Skeletal muscle satellite cell (primary cell): ENCODE measurements at regions not wholly inside any gene's neighbourhood (a gene's known extent, or its start where the extent isn't known, plus 50 kb on each side); places are given as distances from the start of the nearest gene placed in this dataset.

Experiments used
- H3K27me3 ChIP-seq: 2 replicates; pipeline ENCODE4 v1.7.0; 2013; ENCODE audit warnings: low read length; ENCODE audit not compliant: control insufficient read depth, insufficient read depth
- H3K36me3 ChIP-seq: 2 replicates; pipeline ENCODE4 v1.7.0; 2013; ENCODE audit warnings: mild to moderate bottlenecking, control low read depth, low read length; ENCODE audit not compliant: insufficient read depth
- H3K4me1 ChIP-seq: 2 replicates; pipeline ENCODE4 v1.7.0; 2013; ENCODE audit warnings: low read length; ENCODE audit not compliant: control insufficient read depth, insufficient read depth
- H3K4me2 ChIP-seq: 2 replicates; pipeline ENCODE4 v1.7.0; 2013; ENCODE audit warnings: mild to moderate bottlenecking, low read length
- H3K4me3 ChIP-seq: 2 replicates; pipeline ENCODE4 v1.7.0; 2013; ENCODE audit warnings: low read length
- H3K9ac ChIP-seq: 2 replicates; pipeline ENCODE4 v1.7.0; 2013; ENCODE audit warnings: mild to moderate bottlenecking, low read depth, low read length, moderate library complexity
- H3K9me3 ChIP-seq: replicated peaks from 2 replicates; pipeline ENCODE4 v1.7.0; 2013; ENCODE audit warnings: mild to moderate bottlenecking, control low read depth, low read length

- Histone ChIP-seq H3K9ac (no peak overlapping the region), H3K27me3 (peaks cover 16% of the 10 kb centered on the region), H3K36me3 (no peaks in the 10 kb centered on the region), H3K4me2 (no peak overlapping the region), H3K4me3 (no peak overlapping the region), H3K4me1 (no peaks in the 10 kb centered on the region), H3K9me3 (no peaks in the 10 kb centered on the region)
Observed at GRCh38 chr2:20129331-20130159, 78.1 kb upstream of the LAPTM4A start.

GRCh38 chr2:20128506-20129330, 77.3 kb upstream of the LAPTM4A start:
- H3K9ac ChIP-seq, result no peak overlapping the region
- no peaks in the 10 kb centered on the region for H3K9me3 ChIP-seq
- no peaks in the 10 kb centered on the region for H3K4me1 ChIP-seq
- no peak overlapping the region for H3K4me2 ChIP-seq
- peaks cover 8% of the 10 kb centered on the region for H3K27me3 ChIP-seq
- H3K4me3 ChIP-seq, result no peak overlapping the region
- no peaks in the 10 kb centered on the region for H3K36me3 ChIP-seq

GRCh38 chr2:20126469-20126868, 75.0 kb upstream of the LAPTM4A start:
- Histone ChIP-seq H3K36me3 (no peaks in the 10 kb centered on the region), H3K4me2 (no peak overlapping the region), H3K4me3 (no peak overlapping the region), H3K9ac (no peak overlapping the region), H3K4me1 (no peaks in the 10 kb centered on the region), H3K27me3 (peaks cover 13% of the 10 kb centered on the region), H3K9me3 (no peaks in the 10 kb centered on the region)

- H3K9ac ChIP-seq, result no peak overlapping the region
- no peak overlapping the region for H3K4me3 ChIP-seq
- H3K36me3 ChIP-seq, result no peaks in the 10 kb centered on the region
- H3K4me1 ChIP-seq, result no peaks in the 10 kb centered on the region
- peaks cover 16% of the 10 kb centered on the region for H3K27me3 ChIP-seq
- H3K4me2 ChIP-seq, result no peak overlapping the region
- H3K9me3 ChIP-seq, result no peaks in the 10 kb centered on the region
Observed at GRCh38 chr2:20126040-20126439, 74.6 kb upstream of the LAPTM4A start.

- H3K4me2 ChIP-seq, result no peak overlapping the region
- no peaks in the 10 kb centered on the region for H3K4me1 ChIP-seq
- H3K36me3 ChIP-seq, result no peaks in the 10 kb centered on the region
- no peaks in the 10 kb centered on the region for H3K9me3 ChIP-seq
- H3K9ac ChIP-seq, result no peak overlapping the region
- no peak overlapping the region for H3K4me3 ChIP-seq
- H3K27me3 ChIP-seq, result peaks cover 20% of the 10 kb centered on the region
Observed at GRCh38 chr2:20125616-20126015, 74.2 kb upstream of the LAPTM4A start.

- Histone ChIP-seq H3K4me2 (no peak overlapping the region), H3K9ac (no peak overlapping the region), H3K36me3 (no peaks in the 10 kb centered on the region), H3K27me3 (peaks cover 20% of the 10 kb centered on the region), H3K4me3 (no peak overlapping the region), H3K9me3 (no peaks in the 10 kb centered on the region), H3K4me1 (no peaks in the 10 kb centered on the region)
Observed at GRCh38 chr2:20125164-20125563, 73.7 kb upstream of the LAPTM4A start.

GRCh38 chr2:20123871-20124594, 72.6 kb upstream of the LAPTM4A start:
- H3K4me1 ChIP-seq, result no peaks in the 10 kb centered on the region
- H3K9me3 ChIP-seq, result no peaks in the 10 kb centered on the region
- peaks cover 20% of the 10 kb centered on the region for H3K27me3 ChIP-seq
- no peak overlapping the region for H3K4me2 ChIP-seq
- H3K9ac ChIP-seq, result no peak overlapping the region
- H3K36me3 ChIP-seq, result no peaks in the 10 kb centered on the region
- H3K4me3 ChIP-seq, result no peak overlapping the region

GRCh38 chr2:20122864-20123263, 71.4 kb upstream of the LAPTM4A start:
- Histone ChIP-seq H3K9me3 (no peaks in the 10 kb centered on the region), H3K4me2 (no peak overlapping the region), H3K9ac (no peak overlapping the region), H3K27me3 (peaks cover 20% of the 10 kb centered on the region), H3K36me3 (no peaks in the 10 kb centered on the region), H3K4me1 (no peaks in the 10 kb centered on the region), H3K4me3 (no peak overlapping the region)

GRCh38 chr2:20120569-20121416, 69.4 kb upstream of the LAPTM4A start:
- Histone ChIP-seq H3K4me3 (no peak overlapping the region), H3K36me3 (no peaks in the 10 kb centered on the region), H3K27me3 (peaks cover 20% of the 10 kb centered on the region), H3K9me3 (no peaks in the 10 kb centered on the region), H3K4me2 (no peak overlapping the region), H3K4me1 (no peaks in the 10 kb centered on the region), H3K9ac (no peak overlapping the region)

GRCh38 chr2:20118051-20118450, 66.6 kb upstream of the LAPTM4A start:
- Histone ChIP-seq H3K36me3 (no peaks in the 10 kb centered on the region), H3K9ac (no peak overlapping the region), H3K9me3 (no peaks in the 10 kb centered on the region), H3K4me3 (no peak overlapping the region), H3K4me2 (no peak overlapping the region), H3K27me3 (peaks cover 19% of the 10 kb centered on the region), H3K4me1 (no peaks in the 10 kb centered on the region)

GRCh38 chr2:20115902-20116301, 64.5 kb upstream of the LAPTM4A start:
- H3K4me1 ChIP-seq, result no peaks in the 10 kb centered on the region
- no peaks in the 10 kb centered on the region for H3K9me3 ChIP-seq
- peaks cover 3% of the 10 kb centered on the region for H3K27me3 ChIP-seq
- H3K4me3 ChIP-seq, result no peak overlapping the region
- no peak overlapping the region for H3K4me2 ChIP-seq
- H3K9ac ChIP-seq, result no peak overlapping the region
- no peaks in the 10 kb centered on the region for H3K36me3 ChIP-seq
